C4-2B (cell line): ENCODE measurements at regions not wholly inside any gene's neighbourhood (a gene's known extent, or its start where the extent isn't known, plus 50 kb on each side); places are given as distances from the start of the nearest gene placed in this dataset.

Source experiments
- CTCF ChIP-seq: fragments of 450-650 bp; conservative IDR thresholded peaks from 2 replicates; pipeline ENCODE4 v1.5.1; 2017; ENCODE audit warnings: mild to moderate bottlenecking
- ZFX ChIP-seq: fragments of 450-650 bp; IDR thresholded peaks from 2 replicates; pipeline ENCODE4 v1.6.1; 2017

- no peak for TF ChIP-seq CTCF
- no peak for TF ChIP-seq ZFX
Observed at GRCh38 chr12:97260786-97261185, 201.8 kb upstream of the RMST start.
